Activated naive CD4-positive, alpha-beta T cell treated with anti-CD3 and anti-CD28 coated beads, Interleukin-2, amount 10 ng/mL, durations not matched to agents 7 days and 5 days (primary cell): ENCODE measurements at regions not wholly inside any gene's neighbourhood (a gene's known extent, or its start where the extent isn't known, plus 50 kb on each side); places are given as distances from the start of the nearest gene placed in this dataset.

Experiments
- CTCF ChIA-PET: fragments of 350-600 bp; sonication (Branson Sonifier 250); formaldehyde crosslinking; loops from one replicate; lab custom pipeline; 2021; ENCODE audit warnings: antibody characterized with exemption; lab: Charles Lee
- DNase-seq: peaks from one replicate; pipeline ENCODE4 v3.0.0-alpha.2; 2020
- H3K27ac Mint-ChIP-seq: one replicate; pipeline ENCODE4 v1.8.0; 2021; ENCODE audit warnings: mild to moderate bottlenecking, moderate library complexity, mixed read lengths
- H3K27me3 Mint-ChIP-seq: one replicate; pipeline ENCODE4 v1.8.0; 2021; ENCODE audit warnings: mild to moderate bottlenecking, mixed read lengths
- H3K36me3 Mint-ChIP-seq: one replicate; pipeline ENCODE4 v1.8.0; 2021; ENCODE audit warnings: mixed read lengths
- H3K4me1 Mint-ChIP-seq: one replicate; pipeline ENCODE4 v1.8.0; 2021; ENCODE audit warnings: mixed read lengths
- H3K4me3 Mint-ChIP-seq: one replicate; pipeline ENCODE4 v1.8.0; 2021; ENCODE audit warnings: mild to moderate bottlenecking, moderate library complexity, mixed read lengths
- H3K9me3 Mint-ChIP-seq: one replicate; pipeline ENCODE4 v1.8.0; 2021; ENCODE audit warnings: mixed read lengths

- no peaks in the 10 kb centered on the region for H3K4me1 Mint-ChIP-seq
- H3K27me3 Mint-ChIP-seq, result peaks cover 34% of the 10 kb centered on the region
- H3K9me3 Mint-ChIP-seq, result no peaks in the 10 kb centered on the region
- H3K27ac Mint-ChIP-seq, result no peak overlapping the region
- H3K36me3 Mint-ChIP-seq, result no peaks in the 10 kb centered on the region
- no peak overlapping the region for H3K4me3 Mint-ChIP-seq
- CTCF ChIA-PET, result no interaction called here
- no peak for DNase-seq
Measured at GRCh38 chr12:111105294-111105693, 184.9 kb upstream of the MYL2 start.

- CTCF ChIA-PET, result no interaction called here
- Mint-ChIP-seq H3K36me3 (no peaks in the 10 kb centered on the region), H3K4me1 (peaks cover 10% of the 10 kb centered on the region), H3K9me3 (no peaks in the 10 kb centered on the region), H3K4me3 (no peak overlapping the region), H3K27me3 (peaks cover 31% of the 10 kb centered on the region), H3K27ac (no peak overlapping the region)
- DNase-seq, result no peak
Measured at GRCh38 chr12:111103583-111103982, 183.2 kb upstream of the MYL2 start.

GRCh38 chr12:111102102-111102739 lies 181.8 kb upstream of the MYL2 start:
- H3K27ac Mint-ChIP-seq, result no peak overlapping the region
- DNase-seq, result no peak
- no peaks in the 10 kb centered on the region for H3K9me3 Mint-ChIP-seq
- H3K36me3 Mint-ChIP-seq, result no peaks in the 10 kb centered on the region
- H3K4me3 Mint-ChIP-seq, result no peak overlapping the region
- CTCF ChIA-PET, result interaction anchor here (0.6 kb wide), 1 partner anchor 209 kb away, joined by 4 read pairs; no protein-coding TSS in a partner anchor
- H3K27me3 Mint-ChIP-seq, result peaks cover 36% of the 10 kb centered on the region
- H3K4me1 Mint-ChIP-seq, result peaks cover 10% of the 10 kb centered on the region

DNA sequence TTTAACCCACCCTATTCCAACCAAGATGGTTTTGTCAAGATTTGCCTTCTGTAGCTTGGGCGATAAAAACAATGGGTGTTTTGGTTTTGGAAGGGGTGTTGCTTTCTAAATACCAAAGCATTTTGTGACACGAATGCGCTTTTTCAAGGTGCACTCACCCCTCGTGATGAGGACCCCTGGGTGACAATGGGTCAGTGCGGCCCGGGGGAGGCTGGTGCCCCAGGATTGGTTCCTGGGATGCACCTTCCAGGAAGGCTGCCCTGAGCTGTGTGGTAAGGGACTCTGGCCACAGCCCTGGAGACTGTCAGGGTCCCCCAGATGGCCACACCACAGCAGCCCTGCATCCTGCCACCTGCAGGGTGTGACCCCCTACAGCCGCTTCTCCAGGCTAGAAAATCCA lies 180.6 kb upstream of the MYL2 start:
- no peak for DNase-seq
- no peak overlapping the region for H3K4me3 Mint-ChIP-seq
- H3K27me3 Mint-ChIP-seq, result peaks cover 40% of the 10 kb centered on the region
- H3K4me1 Mint-ChIP-seq, result peaks cover 10% of the 10 kb centered on the region
- no peaks in the 10 kb centered on the region for H3K9me3 Mint-ChIP-seq
- H3K27ac Mint-ChIP-seq, result no peak overlapping the region
- CTCF ChIA-PET, result no interaction called here
- H3K36me3 Mint-ChIP-seq, result no peaks in the 10 kb centered on the region

DNA sequence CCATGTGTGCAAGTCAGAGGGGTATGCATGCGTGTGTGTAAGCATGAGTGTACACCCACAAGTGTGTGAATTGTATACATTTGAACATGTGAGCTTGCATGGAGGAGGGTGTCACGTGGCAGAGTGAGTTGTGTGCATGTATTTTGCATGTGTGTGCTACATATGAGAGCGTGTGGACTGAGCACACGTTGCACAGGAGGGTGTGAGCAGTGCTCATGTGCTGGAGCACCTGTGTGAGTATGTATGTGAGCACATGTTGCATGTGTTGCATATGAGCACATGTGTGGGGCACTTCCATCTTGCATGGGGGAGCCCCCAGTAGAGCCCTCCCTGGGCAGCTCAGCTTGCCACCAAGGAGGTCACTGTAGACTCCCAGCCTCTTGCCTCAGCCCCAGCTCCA lies 180.2 kb upstream of the MYL2 start:
- H3K27ac Mint-ChIP-seq, result no peak overlapping the region
- peaks cover 44% of the 10 kb centered on the region for H3K27me3 Mint-ChIP-seq
- H3K36me3 Mint-ChIP-seq, result no peaks in the 10 kb centered on the region
- CTCF ChIA-PET, result no interaction called here
- no peak for DNase-seq
- H3K9me3 Mint-ChIP-seq, result no peaks in the 10 kb centered on the region
- no peak overlapping the region for H3K4me3 Mint-ChIP-seq
- H3K4me1 Mint-ChIP-seq, result peaks cover 10% of the 10 kb centered on the region

GRCh38 chr12:111100003-111100402 lies 179.6 kb upstream of the MYL2 start:
- Mint-ChIP-seq H3K4me1 (peaks cover 10% of the 10 kb centered on the region), H3K27me3 (peaks cover 50% of the 10 kb centered on the region), H3K4me3 (no peak overlapping the region), H3K9me3 (no peaks in the 10 kb centered on the region), H3K36me3 (no peaks in the 10 kb centered on the region), H3K27ac (no peak overlapping the region)
- CTCF ChIA-PET, result no interaction called here
- DNase-seq, result no peak

DNA sequence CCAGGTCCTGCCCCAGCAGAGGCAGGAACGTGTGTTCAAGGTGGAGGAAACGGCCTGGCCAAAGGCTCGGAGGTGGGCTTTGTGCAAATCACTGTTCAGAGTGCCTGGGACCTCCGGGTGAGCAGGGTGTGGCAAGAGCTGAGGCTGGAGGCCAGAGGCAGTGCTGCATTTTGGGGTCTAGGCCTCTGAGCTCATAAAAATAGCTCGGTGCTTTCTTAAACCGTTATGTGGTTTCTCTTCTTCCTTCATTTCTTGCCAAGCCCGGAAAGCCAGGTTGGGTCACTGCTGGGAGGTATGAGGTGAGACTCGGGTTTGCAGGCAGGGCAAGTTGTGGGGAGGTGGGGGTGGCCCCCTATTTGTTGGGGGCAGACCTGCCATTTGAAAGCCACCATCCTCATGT lies 178.8 kb upstream of the MYL2 start:
- H3K27ac Mint-ChIP-seq, result no peak overlapping the region
- peaks cover 58% of the 10 kb centered on the region for H3K27me3 Mint-ChIP-seq
- CTCF ChIA-PET, result no interaction called here
- peaks cover 10% of the 10 kb centered on the region for H3K4me1 Mint-ChIP-seq
- no peak overlapping the region for H3K4me3 Mint-ChIP-seq
- H3K36me3 Mint-ChIP-seq, result no peaks in the 10 kb centered on the region
- no peaks in the 10 kb centered on the region for H3K9me3 Mint-ChIP-seq
- no peak for DNase-seq

DNA sequence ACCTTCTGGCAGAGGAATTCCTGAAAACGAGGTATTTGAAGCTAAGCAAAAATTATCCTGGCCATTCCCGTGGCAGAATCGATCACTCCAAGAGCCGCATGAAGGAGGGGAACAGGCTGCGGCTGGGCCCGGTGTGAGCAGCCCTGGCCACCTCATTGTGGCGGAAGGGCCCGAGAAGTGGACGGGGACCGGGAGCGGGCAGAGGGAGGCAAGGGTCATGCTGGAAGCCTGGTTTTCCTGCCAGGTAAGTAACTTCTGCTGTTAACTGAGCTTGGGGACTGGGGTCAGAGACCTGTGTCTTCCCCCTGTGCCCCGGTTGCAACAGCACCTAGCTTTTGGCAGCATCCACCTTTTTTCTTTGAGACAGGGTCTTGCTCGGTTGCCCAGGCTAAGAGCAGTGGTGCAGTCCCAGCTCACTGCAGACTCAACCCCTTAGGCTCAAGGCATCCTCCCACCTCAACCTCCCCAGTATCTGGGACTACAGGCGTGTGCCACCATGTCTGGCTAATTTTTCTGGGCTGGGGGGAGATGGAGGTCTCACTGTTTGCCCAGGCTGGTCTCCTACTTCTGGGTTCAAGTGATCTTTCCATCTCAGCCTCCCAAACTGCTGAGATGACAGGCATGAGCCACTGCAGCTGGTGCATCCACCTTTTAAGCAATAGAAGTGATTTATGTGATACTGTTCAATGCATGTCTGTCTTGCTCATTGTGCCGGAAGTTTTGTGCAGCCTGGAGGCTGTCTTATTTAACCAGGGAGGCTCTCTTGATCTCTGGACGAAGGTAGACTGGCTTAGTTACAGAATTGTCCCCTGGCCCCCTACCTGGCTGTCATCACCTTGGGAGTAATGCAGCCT lies 174.0 kb upstream of the MYL2 start:
- no peak for DNase-seq
- Mint-ChIP-seq H3K27ac (no peak overlapping the region), H3K27me3 (peaks cover 72% of the 10 kb centered on the region), H3K4me1 (peaks cover 25% of the 10 kb centered on the region), H3K4me3 (no peak overlapping the region), H3K9me3 (no peaks in the 10 kb centered on the region), H3K36me3 (no peaks in the 10 kb centered on the region)
- CTCF ChIA-PET, result interaction anchor here (0.5 kb wide), 1 partner anchor 157 kb away, joined by 3 read pairs; no protein-coding TSS in a partner anchor

GRCh38 chr12:111093428-111094142 lies 173.2 kb upstream of the MYL2 start:
- Mint-ChIP-seq H3K27ac (no peak overlapping the region), H3K36me3 (no peaks in the 10 kb centered on the region), H3K4me3 (no peak overlapping the region), H3K4me1 (peaks cover 18% of the 10 kb centered on the region), H3K27me3 (peaks cover 69% of the 10 kb centered on the region), H3K9me3 (no peaks in the 10 kb centered on the region)
- peak; percentile 60 for DNase-seq
- CTCF ChIA-PET, result no interaction called here

DNA sequence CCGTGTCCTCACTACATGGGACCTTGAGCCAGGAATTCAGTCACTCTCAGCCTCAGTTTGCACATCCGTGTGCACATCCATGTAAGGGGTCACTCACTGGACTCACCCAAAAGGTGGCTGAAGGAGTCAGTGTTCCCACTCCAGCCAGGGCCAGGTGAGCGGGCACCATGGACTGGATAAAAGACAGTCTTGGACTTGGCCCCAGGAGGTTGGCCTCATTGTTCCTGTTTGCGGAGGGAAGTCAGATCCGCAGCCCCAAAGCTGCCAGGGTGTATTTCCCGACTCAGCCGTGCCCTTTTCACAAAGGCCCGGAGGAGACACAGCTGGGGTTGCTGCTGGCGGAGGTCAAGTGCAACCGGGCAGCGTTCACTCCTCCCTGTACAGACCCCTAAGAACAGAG lies 170.7 kb upstream of the MYL2 start:
- CTCF ChIA-PET, result no interaction called here
- Mint-ChIP-seq H3K4me3 (no peak overlapping the region), H3K27me3 (peaks cover 54% of the 10 kb centered on the region), H3K36me3 (no peaks in the 10 kb centered on the region), H3K4me1 (peaks cover 18% of the 10 kb centered on the region), H3K27ac (no peak overlapping the region), H3K9me3 (no peaks in the 10 kb centered on the region)
- DNase-seq, result no peak

GRCh38 chr12:111089616-111090015 lies 169.2 kb upstream of the MYL2 start:
- Mint-ChIP-seq H3K27me3 (peaks cover 46% of the 10 kb centered on the region), H3K4me3 (no peak overlapping the region), H3K9me3 (no peaks in the 10 kb centered on the region), H3K27ac (no peak overlapping the region), H3K36me3 (no peaks in the 10 kb centered on the region), H3K4me1 (peaks cover 18% of the 10 kb centered on the region)
- CTCF ChIA-PET, result no interaction called here
- no peak for DNase-seq

DNA sequence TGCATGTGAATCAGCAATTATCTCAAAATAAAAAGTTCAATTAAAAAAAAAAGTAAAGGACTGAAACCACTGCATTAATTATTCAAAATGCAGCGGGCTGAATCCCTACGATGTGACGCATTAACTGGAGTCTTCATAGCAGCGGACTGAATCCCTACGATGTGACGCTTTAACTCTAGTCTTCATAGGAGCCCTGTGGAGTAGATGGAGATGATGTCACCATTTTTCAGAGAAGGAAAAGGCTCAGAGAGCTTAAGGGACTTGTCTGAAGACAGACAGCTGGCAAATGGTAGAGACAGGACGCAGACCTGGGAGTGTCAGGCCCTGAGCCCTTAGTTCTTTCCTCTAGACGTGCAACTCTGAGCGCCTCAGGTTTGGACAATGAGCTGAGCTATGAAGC lies 168.0 kb upstream of the MYL2 start:
- Mint-ChIP-seq H3K36me3 (no peaks in the 10 kb centered on the region), H3K4me1 (peaks cover 11% of the 10 kb centered on the region), H3K27ac (no peak overlapping the region), H3K4me3 (no peak overlapping the region), H3K27me3 (peaks cover 39% of the 10 kb centered on the region), H3K9me3 (no peaks in the 10 kb centered on the region)
- CTCF ChIA-PET, result no interaction called here
- no peak for DNase-seq

- Mint-ChIP-seq H3K27me3 (peaks cover 44% of the 10 kb centered on the region), H3K9me3 (no peaks in the 10 kb centered on the region), H3K36me3 (no peaks in the 10 kb centered on the region), H3K4me3 (no peak overlapping the region), H3K4me1 (no peaks in the 10 kb centered on the region), H3K27ac (no peak overlapping the region)
- DNase-seq, result no peak
- CTCF ChIA-PET, result no interaction called here
Measured at GRCh38 chr12:111086947-111087700, 166.7 kb upstream of the MYL2 start.

DNA sequence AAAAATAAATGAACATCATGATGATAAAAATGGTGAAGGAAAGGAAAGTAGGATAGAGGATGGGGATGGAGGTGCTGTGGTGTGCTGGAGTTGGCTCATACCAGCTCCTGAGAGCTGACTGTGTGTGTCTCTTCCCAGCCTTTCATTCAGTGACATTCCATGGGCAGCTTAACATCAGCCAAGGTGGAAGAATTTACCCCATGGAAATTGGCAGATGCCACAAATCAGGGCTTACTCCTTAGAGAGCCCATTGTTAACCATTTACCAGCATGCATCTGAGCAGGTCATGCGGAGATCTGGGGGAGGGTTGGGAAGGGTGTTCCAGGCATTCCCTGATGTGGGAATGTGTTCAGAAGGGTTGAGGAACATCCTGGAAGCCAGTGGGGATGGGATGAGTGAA lies 164.7 kb upstream of the MYL2 start:
- CTCF ChIA-PET, result no interaction called here
- no peaks in the 10 kb centered on the region for H3K9me3 Mint-ChIP-seq
- no peak overlapping the region for H3K27ac Mint-ChIP-seq
- no peaks in the 10 kb centered on the region for H3K4me1 Mint-ChIP-seq
- H3K4me3 Mint-ChIP-seq, result no peak overlapping the region
- no peak for DNase-seq
- peaks cover 34% of the 10 kb centered on the region for H3K27me3 Mint-ChIP-seq
- no peaks in the 10 kb centered on the region for H3K36me3 Mint-ChIP-seq
